Uterus (tissue), 3 donors: ENCODE measurements at regions not wholly inside any gene's neighbourhood (a gene's known extent, or its start where the extent isn't known, plus 50 kb on each side); places are given as distances from the start of the nearest gene placed in this dataset.
"Not testable (repeated sequence)": the region's sequence is repeated elsewhere in the genome, so short reads cannot be mapped to it uniquely, and the experiment has no call there.

Experiments used
- DNase-seq, 2 donors: peaks; one replicate each; pipeline ENCODE4 v3.0.0-alpha.2; 2019 to 2020
- H3K27ac ChIP-seq, 2 donors: fragments of 200-600 bp; sonication (generic); 1 replicate in 1 of 2; 2 replicates in 1 of 2; pipeline ENCODE4 v1.5.1; 2016 to 2018
- H3K27me3 ChIP-seq, 2 donors: fragments of 200-600 bp; sonication (generic); one replicate each; pipeline ENCODE4 v1.5.1; 2018 to 2019; ENCODE audit warnings: control low read depth in 1 of 2
- H3K36me3 ChIP-seq, 2 donors: fragments of 200-600 bp; sonication (generic); one replicate each; pipeline ENCODE4 v1.5.1; 2019; ENCODE audit warnings: control low read depth in 1 of 2
- H3K4me1 ChIP-seq, 2 donors: fragments of 200-600 bp; sonication (generic); one replicate each; pipeline ENCODE4 v1.5.1; 2018 to 2019; ENCODE audit warnings: control low read depth in 1 of 2
- H3K4me3 ChIP-seq, 2 donors: fragments of 200-600 bp; sonication (generic); 1 replicate in 1 of 2; 2 replicates in 1 of 2; pipeline ENCODE4 v1.5.1; 2018 to 2019; ENCODE audit warnings: mild to moderate bottlenecking in 1 of 2
- H3K9me3 ChIP-seq, 2 donors: fragments of 200-600 bp; sonication (generic); one replicate each; pipeline ENCODE4 v1.5.1; 2019; ENCODE audit warnings: control low read depth in 1 of 2
- CTCF ChIP-seq, 4 experiments: fragments of 200-600 bp in 2 of 4; fragments of 450-650 bp in 2 of 4; sonication (generic) in 2 of 4; IDR thresholded peaks; one replicate each; pipeline ENCODE4 v1.5.1; 2016 to 2019; ENCODE audit warnings: antibody characterized with exemption in 4 of 4, mild to moderate bottlenecking in 2 of 4, moderate library complexity in 1 of 4
- POLR2A ChIP-seq, 2 donors: fragments of 450-650 bp; IDR thresholded peaks; one replicate each; pipeline ENCODE4 v1.6.1; 2016; ENCODE audit warnings: antibody characterized with exemption in 2 of 2, mild to moderate bottlenecking in 1 of 2, moderate library complexity in 1 of 2
- intact Hi-C: fragments of 100-400 bp; cut with DNase I; formaldehyde crosslinking; loops from one replicate; pipeline ENCODE4 v1.15.1; 2023; ENCODE audit warnings: low total_unique reads
- donor health status: DM: yes; HTN: yes; CAD: no.

GRCh38 chr13:86900906-86901305 is 770.3 kb upstream of the SLITRK5 start:
- DNase-seq = no peak
- H3K36me3 ChIP-seq = peaks cover 0 to 2% of the 10 kb centered on the region in 2 donors
- H3K27me3 ChIP-seq = no peaks in the 10 kb centered on the region
- no peaks in the 10 kb centered on the region for H3K9me3 ChIP-seq
- H3K4me1 ChIP-seq = no peaks in the 10 kb centered on the region
- no peak overlapping the region for H3K27ac ChIP-seq
- TF ChIP-seq CTCF (IDR thresholded peaks at IDR 0.05) = no peak
- TF ChIP-seq POLR2A (IDR thresholded peaks at IDR 0.05) = no peak
- intact Hi-C loops = no loop called here
- H3K4me3 ChIP-seq = no peak overlapping the region

- Histone ChIP-seq H3K36me3 (peaks cover 0 to 2% of the 10 kb centered on the region in 2 donors), H3K4me3 (no peak overlapping the region), H3K27ac (no peak overlapping the region), H3K9me3 (no peaks in the 10 kb centered on the region), H3K4me1 (no peaks in the 10 kb centered on the region), H3K27me3 (no peaks in the 10 kb centered on the region)
- no peak for DNase-seq
- TF ChIP-seq CTCF (IDR thresholded peaks at IDR 0.05) = no peak
- no peak for TF ChIP-seq POLR2A (IDR thresholded peaks at IDR 0.05)
- intact Hi-C loops = no loop called here
These were observed 764.9 kb upstream of the SLITRK5 start for GRCh38 chr13:86906127-86906874.

GRCh38 chr13:86907156-86907555 is 764.0 kb upstream of the SLITRK5 start:
- H3K4me1 ChIP-seq = no peaks in the 10 kb centered on the region
- H3K27ac ChIP-seq = no peak overlapping the region
- H3K9me3 ChIP-seq = no peaks in the 10 kb centered on the region
- H3K27me3 ChIP-seq = no peaks in the 10 kb centered on the region
- H3K4me3 ChIP-seq = no peak overlapping the region
- intact Hi-C loops = no loop called here
- no peaks in the 10 kb centered on the region for H3K36me3 ChIP-seq
- DNase-seq = no peak
- TF ChIP-seq CTCF (IDR thresholded peaks at IDR 0.05) (no peak), POLR2A (IDR thresholded peaks at IDR 0.05) (no peak)

GRCh38 chr13:86909318-86909717 is 761.9 kb upstream of the SLITRK5 start:
- H3K27ac ChIP-seq = no peak overlapping the region
- H3K36me3 ChIP-seq = no peaks in the 10 kb centered on the region
- H3K27me3 ChIP-seq = no peaks in the 10 kb centered on the region
- TF ChIP-seq CTCF (IDR thresholded peaks at IDR 0.05) (no peak), POLR2A (IDR thresholded peaks at IDR 0.05) (no peak)
- H3K9me3 ChIP-seq = no peaks in the 10 kb centered on the region
- H3K4me3 ChIP-seq = no peak overlapping the region
- intact Hi-C loops = no loop called here
- no peak for DNase-seq
- no peaks in the 10 kb centered on the region for H3K4me1 ChIP-seq

GRCh38 chr13:86914757-86915156 is 756.4 kb upstream of the SLITRK5 start:
- H3K4me3 ChIP-seq = no peak overlapping the region
- H3K36me3 ChIP-seq = no peaks in the 10 kb centered on the region
- H3K27ac ChIP-seq = no peak overlapping the region
- H3K9me3 ChIP-seq = no peaks in the 10 kb centered on the region
- no peak for DNase-seq
- no peaks in the 10 kb centered on the region for H3K27me3 ChIP-seq
- intact Hi-C loops = no loop called here
- TF ChIP-seq POLR2A (IDR thresholded peaks at IDR 0.05) = no peak
- TF ChIP-seq CTCF (IDR thresholded peaks at IDR 0.05) = no peak
- H3K4me1 ChIP-seq = no peaks in the 10 kb centered on the region

GRCh38 chr13:86917438-86917837 is 753.7 kb upstream of the SLITRK5 start:
- DNase-seq, intact Hi-C loops, H3K9me3 ChIP-seq: not testable (repeated sequence)

More at GRCh38 chr13:86917438-86917837, 753.7 kb upstream of the SLITRK5 start:
- H3K36me3 ChIP-seq, H3K27ac ChIP-seq, H3K27me3 ChIP-seq, H3K4me3 ChIP-seq, H3K4me1 ChIP-seq: not testable (repeated sequence)
